NCI-H1436 (cell line): ENCODE measurements at regions not wholly inside any gene's neighbourhood (a gene's known extent, or its start where the extent isn't known, plus 50 kb on each side); places are given as distances from the start of the nearest gene placed in this dataset.

Experiments used
- DNase-seq: peaks from one replicate; lab custom pipeline; 2025; lab: John Stamatoyannopoulos, UW

GRCh38 chr16:51085271-51085670, 65.8 kb downstream of the SALL1 start:
- DNase-seq = no peak

- DNase-seq = no peak
These were observed 66.8 kb downstream of the SALL1 start for GRCh38 chr16:51084074-51084928.

- DNase-seq = peak; percentile 17
These were observed 78.5 kb downstream of the SALL1 start for GRCh38 chr16:51072591-51072990.

- no peak for DNase-seq
These were observed 79.7 kb downstream of the SALL1 start for GRCh38 chr16:51071326-51071725.

GRCh38 chr16:51067352-51067751, 83.7 kb downstream of the SALL1 start:
- no peak for DNase-seq

GRCh38 chr16:51062039-51062438, 89.0 kb downstream of the SALL1 start:
- DNase-seq = no peak

GRCh38 chr16:51061328-51061727, 89.7 kb downstream of the SALL1 start:
- no peak for DNase-seq

- no peak for DNase-seq
These were observed 93.1 kb downstream of the SALL1 start for GRCh38 chr16:51057969-51058337.

- no peak for DNase-seq
These were observed 93.8 kb downstream of the SALL1 start for GRCh38 chr16:51057102-51057793.

- DNase-seq = no peak
These were observed 94.7 kb downstream of the SALL1 start for GRCh38 chr16:51056331-51056730.

GRCh38 chr16:51055434-51055833, 95.6 kb downstream of the SALL1 start:
- no peak for DNase-seq

- DNase-seq = no peak
These were observed 97.3 kb downstream of the SALL1 start for GRCh38 chr16:51053775-51054174.

- no peak for DNase-seq
These were observed 99.4 kb downstream of the SALL1 start for GRCh38 chr16:51051671-51052070.

GRCh38 chr16:51050377-51050706, 100.7 kb downstream of the SALL1 start:
- no peak for DNase-seq

GRCh38 chr16:51049678-51050376, 101.2 kb downstream of the SALL1 start:
- no peak for DNase-seq

- DNase-seq = no peak
These were observed 101.8 kb downstream of the SALL1 start for GRCh38 chr16:51049276-51049675.

- DNase-seq = no peak
These were observed 102.5 kb downstream of the SALL1 start for GRCh38 chr16:51048544-51048943.

GRCh38 chr16:51045794-51046193, 105.3 kb downstream of the SALL1 start:
- no peak for DNase-seq

- DNase-seq = no peak
These were observed 105.9 kb downstream of the SALL1 start for GRCh38 chr16:51045186-51045585.

GRCh38 chr16:51041546-51041945, 109.5 kb downstream of the SALL1 start:
- DNase-seq = no peak

GRCh38 chr16:51040637-51041036, 110.4 kb downstream of the SALL1 start:
- DNase-seq = no peak

GRCh38 chr16:51039638-51040331, 111.3 kb downstream of the SALL1 start:
- DNase-seq = no peak
